G401 (cell line): ENCODE measurements at regions not wholly inside any gene's neighbourhood (a gene's known extent, or its start where the extent isn't known, plus 50 kb on each side); places are given as distances from the start of the nearest gene placed in this dataset.

Source experiments
- DNase-seq: peaks from one replicate; pipeline ENCODE4 v3.0.0-alpha.2; 2015; ENCODE audit warnings: low spot score
- in situ Hi-C: cut with HindIII; loops from 2 replicates; pipeline ENCODE4 v1.10.0; 2016; ENCODE audit warnings: low sequenced_read_pairs, mixed read lengths

DNA sequence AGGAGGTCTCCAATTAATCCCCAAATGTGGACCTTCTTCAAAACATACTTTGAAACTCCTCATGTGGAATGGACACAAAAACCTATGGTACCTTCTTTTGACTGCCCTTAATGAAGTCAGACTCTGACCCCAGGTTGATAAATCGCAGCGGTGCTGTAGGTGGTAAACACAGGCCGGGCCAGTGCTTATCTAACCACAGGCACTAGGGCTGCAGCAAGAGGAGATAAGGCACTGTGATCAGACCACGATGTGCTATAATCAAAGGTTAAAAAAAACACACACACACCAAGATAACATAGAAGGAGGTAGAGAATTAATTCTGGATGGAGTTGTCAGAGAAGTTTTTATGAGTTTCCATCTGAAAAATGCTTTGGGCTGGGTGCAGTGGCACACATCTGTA, 52.3 kb upstream of the SIPA1L2 start:
- in situ Hi-C loops = no loop called here

DNA sequence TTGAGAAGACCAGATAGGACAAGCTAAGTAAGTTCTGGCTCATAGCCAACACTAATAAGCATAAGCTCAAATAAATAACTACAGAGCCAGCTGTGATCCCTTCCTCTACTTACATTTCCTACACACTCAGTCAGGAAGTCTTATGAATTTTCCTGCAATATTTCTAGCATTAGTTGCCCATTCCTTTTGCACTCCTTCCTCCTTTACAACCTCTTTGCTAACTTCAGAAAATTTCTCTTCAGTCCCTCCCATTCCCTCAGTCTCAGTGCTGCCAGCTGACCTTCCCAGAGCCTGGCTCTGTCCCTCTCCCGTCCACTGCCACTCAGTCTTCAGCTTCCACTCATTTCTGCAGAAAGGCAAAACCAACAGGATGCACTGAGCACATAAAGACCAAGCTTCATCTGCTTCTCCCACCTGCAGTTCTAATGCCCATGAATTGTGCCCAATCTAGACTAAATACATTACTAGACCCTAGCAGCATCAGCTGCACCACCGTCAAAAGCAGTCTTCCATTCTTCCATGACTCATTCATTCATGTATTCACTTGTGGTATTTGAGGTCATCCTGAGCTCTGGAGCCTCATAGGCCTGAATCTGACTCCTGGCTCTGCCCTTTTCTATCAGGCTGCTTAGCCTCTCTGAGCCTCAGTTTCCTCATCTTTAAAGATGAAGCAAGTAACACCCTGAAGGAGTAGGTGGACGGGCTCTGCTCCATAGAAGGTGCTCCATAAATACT, 54.6 kb upstream of the SIPA1L2 start:
- in situ Hi-C loops = no loop called here

More for the DNA sequence above, 52.3 kb upstream of the SIPA1L2 start:
- DNase-seq = no peak

DNA sequence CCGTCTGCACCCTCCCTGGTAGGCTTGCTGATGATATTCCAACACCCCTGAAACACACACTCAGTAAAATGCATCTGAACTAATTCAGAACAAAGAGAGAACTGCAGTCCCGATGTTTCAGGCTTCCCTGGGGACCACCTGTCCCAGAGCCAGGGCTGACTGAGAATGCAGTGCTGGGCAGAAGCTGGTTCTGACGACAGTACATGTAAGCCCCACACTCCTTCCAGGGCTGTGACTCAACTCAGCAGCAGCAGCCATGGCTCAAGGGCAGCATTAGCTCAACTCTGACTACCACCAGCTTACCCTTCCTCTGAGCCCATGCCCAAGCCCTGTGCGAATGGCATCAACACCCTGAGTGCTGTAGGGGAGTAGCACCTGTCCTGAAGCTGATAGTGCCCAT, 56.4 kb upstream of the SIPA1L2 start:
- in situ Hi-C loops = no loop called here

More for the DNA sequence above, 54.6 kb upstream of the SIPA1L2 start:
- no peak for DNase-seq

GRCh38 chr1:232687304-232687703, 57.4 kb upstream of the SIPA1L2 start:
- DNase-seq = no peak
- in situ Hi-C loops = no loop called here

More for the DNA sequence above, 56.4 kb upstream of the SIPA1L2 start:
- no peak for DNase-seq

GRCh38 chr1:232687728-232688127, 57.8 kb upstream of the SIPA1L2 start:
- DNase-seq = no peak
- in situ Hi-C loops = no loop called here

- no peak for DNase-seq
- in situ Hi-C loops = no loop called here
Observed at GRCh38 chr1:232688398-232688797, 58.5 kb upstream of the SIPA1L2 start.

GRCh38 chr1:232689711-232690110, 59.8 kb upstream of the SIPA1L2 start:
- in situ Hi-C loops = no loop called here
- DNase-seq = no peak

- in situ Hi-C loops = no loop called here
Observed at GRCh38 chr1:232690285-232690935, 60.5 kb upstream of the SIPA1L2 start.

DNA sequence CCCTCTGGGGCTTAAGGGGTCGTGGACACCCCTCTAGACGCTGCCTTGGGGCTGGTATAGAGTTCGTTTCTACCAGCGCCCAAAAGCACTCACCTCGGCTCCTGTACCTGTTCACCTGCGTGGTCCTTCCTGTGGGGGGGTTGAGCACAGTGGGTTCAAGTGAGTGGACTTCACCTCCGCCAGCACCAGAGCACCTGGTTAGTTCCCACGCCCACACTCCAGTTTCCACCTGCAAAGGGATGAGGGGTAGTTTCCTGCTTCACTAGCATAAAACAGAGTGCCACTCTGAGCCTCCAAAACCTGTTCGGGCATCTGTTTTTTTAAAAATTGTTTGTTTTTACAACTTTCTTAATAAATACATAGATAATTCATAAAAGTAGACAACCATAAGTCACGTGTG, 64.5 kb upstream of the SIPA1L2 start:
- DNase-seq = no peak
- in situ Hi-C loops = no loop called here

More at GRCh38 chr1:232690285-232690935, 60.5 kb upstream of the SIPA1L2 start:
- DNase-seq = no peak

- in situ Hi-C loops = no loop called here
- no peak for DNase-seq
Observed at GRCh38 chr1:232695621-232696385, 65.9 kb upstream of the SIPA1L2 start.

DNA sequence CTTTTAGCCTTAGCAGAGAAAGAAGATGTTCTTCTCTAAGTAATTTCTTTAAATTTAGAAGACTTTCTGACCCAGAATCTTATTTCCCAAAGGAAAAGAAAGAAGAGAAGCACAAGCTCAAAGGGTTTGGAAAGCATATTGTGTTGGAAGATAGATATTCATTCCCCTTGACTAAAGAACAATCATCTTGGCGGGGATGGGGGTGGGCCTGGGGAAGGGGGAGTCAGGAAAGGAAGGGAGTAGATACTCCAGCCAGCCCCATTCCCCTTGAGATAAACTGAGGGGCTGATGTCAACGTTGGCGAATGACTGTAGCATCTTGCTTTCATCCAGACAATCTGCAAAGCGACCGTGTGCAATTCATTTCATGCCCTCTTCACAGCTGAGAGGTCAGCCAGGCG, 66.5 kb upstream of the SIPA1L2 start:
- in situ Hi-C loops = no loop called here
- no peak for DNase-seq

- in situ Hi-C loops = no loop called here
- DNase-seq = no peak
Observed at GRCh38 chr1:232697187-232697822, 67.4 kb upstream of the SIPA1L2 start.

DNA sequence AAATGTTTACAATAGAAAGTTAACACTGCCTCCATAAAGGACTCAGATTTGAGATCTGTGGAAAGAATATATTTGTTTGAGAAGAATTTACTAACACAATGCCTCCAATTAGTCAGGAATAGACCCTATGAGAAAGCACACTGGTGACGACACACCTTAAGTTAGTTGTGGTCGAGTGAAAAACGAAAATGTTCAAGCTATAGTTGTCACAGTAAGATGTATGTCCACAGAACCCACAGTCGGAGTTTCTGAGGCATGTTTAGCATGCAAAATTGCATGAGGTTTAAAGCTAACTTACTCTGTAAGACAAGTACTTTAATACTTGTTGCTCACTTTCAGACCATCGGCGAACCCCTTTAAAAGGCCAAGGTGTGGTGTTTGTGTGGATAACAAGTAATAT, 69.9 kb upstream of the SIPA1L2 start:
- in situ Hi-C loops = no loop called here
- DNase-seq = no peak

GRCh38 chr1:232702911-232703310, 73.0 kb upstream of the SIPA1L2 start:
- DNase-seq = no peak

DNA sequence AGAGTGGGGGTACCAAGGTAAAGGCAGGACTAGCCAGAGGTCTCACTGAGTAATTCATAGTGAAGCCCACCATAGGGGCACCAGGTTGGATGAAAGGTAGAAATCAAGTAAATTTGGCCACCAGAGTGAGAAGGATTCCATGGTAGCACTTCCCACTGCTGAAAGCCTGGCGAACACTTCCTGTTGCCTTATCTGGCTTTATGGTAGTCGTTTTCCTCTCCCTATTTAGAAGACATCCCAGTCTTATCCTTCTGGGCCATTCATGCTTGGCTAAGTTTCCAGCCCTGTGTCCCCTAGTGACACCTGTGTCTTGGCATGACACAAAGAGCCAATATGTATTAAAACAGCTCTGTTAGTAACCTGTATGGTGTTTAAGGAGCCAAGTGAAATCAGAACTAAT, 74.3 kb upstream of the SIPA1L2 start:
- in situ Hi-C loops = no loop called here
- no peak for DNase-seq

More at GRCh38 chr1:232702911-232703310, 73.0 kb upstream of the SIPA1L2 start:
- in situ Hi-C loops = no loop called here

DNA sequence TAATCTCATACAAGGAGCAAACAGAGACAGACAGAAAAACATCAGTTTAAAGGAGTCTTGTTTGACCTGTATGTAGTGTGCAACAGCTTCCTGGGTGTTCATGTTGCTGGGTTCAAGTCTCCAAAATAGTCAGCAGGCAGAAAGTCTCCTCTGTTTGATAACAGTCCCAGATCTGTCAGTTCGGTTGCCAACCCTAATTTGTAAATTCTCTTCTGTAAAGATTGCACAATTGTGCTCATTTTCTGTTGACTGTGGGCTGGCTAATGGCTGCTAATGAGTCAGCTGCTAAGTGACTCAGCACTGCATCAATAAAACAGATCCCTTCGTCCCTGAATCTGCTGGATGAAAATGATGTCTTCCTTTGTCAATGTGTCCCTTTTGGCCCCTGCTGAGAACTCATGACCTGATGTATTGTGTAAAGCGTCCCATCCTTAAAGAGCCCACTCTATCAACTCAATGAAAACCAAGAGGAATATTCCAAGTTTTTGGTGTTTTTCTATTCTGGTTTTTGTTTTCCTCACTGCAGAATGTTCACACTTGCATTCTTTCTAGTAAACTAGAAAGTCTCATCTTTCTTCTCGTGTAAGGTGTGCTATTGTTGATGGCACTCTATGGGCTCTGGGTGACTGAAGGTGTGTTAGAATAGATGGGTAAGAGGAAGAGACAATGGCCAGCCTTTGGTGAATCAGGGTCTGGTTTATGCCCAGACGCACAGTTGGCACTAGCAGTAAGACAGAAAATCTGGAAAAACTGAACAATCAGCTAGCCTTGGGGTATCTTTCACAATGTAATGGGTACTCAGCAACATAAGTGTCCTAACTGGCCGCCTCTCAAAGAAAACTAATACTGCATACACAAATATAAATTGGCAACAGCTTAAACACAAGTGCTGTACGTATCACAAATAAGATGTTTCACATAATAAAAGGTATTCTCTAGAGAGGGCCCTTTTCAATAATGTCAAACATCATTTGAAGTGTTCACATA, 75.1 kb upstream of the SIPA1L2 start:
- DNase-seq = peak; percentile 0
- in situ Hi-C loops = no loop called here

DNA sequence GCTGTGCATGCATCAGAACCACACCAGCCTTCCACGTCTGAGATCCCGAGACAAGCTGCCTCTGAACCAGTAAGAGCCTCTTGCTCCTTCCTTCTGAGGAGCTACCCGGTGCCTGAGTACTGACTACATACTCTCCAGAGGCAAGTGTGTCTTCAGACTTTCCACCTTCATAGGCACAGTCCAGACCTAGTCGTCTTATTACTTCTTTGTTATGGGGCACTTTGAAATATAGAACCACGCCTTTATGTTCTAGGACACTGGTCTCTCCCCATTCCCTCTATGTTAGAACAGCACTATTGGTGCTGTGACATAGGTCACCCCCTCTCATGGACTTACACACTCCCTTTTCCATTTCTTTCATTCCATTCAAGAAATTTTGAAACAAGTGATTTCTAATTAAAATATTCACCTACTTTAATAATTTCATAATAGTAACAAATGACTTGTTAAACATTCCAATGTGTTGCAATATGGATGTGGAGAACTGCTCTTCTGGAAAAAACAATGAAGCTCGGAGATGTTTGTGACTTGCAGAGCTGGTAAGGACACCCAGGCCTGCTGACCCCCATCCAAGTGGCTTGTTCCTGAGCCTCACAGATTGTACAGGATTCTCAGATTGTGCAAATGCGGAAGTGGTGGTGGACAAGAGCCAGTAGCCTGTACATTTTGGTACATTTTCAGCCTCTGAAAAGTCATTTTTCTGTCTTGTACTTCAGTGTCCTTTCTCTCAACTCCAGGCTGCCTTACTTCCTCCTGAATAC, 76.1 kb upstream of the SIPA1L2 start:
- no peak for DNase-seq
- in situ Hi-C loops = no loop called here

DNA sequence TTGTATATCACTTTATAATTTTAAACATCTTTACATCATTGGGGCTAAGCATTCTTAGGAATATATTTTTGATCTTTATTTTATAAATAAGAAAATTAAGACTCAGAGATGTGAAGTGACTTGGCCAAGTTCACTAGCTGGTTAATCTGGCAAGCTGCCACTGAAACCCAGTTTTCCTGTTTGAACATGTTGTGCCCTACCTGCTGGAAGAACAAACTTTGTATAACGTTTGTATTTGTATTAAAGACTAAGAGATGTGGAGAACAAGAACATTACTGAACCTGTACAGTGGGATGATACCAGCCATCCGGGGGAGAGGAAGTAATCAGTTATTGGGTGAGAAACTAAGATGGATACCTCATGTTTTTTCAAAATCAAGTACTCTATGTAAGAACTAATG, 77.2 kb upstream of the SIPA1L2 start:
- in situ Hi-C loops = no loop called here

More for the DNA sequence above, 77.2 kb upstream of the SIPA1L2 start:
- no peak for DNase-seq
